CD4-positive, alpha-beta T cell treated with Interleukin-15 for 4 hours (primary cell): ENCODE measurements at regions not wholly inside any gene's neighbourhood (a gene's known extent, or its start where the extent isn't known, plus 50 kb on each side); places are given as distances from the start of the nearest gene placed in this dataset.
"Not testable (repeated sequence)": the region's sequence is repeated elsewhere in the genome, so short reads cannot be mapped to it uniquely, and the experiment has no call there.

Source experiments
- DNase-seq: peaks from one replicate; pipeline ENCODE4 v3.0.0-alpha.2; 2020; ENCODE audit warnings: low spot score

DNA sequence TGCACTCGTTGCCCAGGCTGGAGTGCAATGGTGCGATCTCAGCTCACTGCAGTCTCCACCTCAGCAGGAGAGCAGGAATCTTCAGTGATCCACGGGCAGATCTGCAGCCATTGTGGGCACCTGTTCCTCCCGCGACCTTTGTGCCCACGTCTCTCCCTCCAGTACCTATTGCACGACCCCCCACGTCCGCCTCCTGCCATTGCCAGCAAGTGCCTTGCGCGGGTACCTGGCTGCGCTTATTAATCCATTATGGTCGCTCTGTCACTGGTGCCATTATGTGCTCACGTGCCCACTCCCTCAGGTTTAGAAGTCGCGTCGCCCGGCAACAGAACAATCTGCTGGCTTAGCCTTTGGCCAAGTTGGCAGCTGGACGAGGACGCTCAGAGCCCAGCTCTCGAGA lies 146.2 kb upstream of the C1QTNF3 start:
- DNase-seq = peak; percentile 2

DNA sequence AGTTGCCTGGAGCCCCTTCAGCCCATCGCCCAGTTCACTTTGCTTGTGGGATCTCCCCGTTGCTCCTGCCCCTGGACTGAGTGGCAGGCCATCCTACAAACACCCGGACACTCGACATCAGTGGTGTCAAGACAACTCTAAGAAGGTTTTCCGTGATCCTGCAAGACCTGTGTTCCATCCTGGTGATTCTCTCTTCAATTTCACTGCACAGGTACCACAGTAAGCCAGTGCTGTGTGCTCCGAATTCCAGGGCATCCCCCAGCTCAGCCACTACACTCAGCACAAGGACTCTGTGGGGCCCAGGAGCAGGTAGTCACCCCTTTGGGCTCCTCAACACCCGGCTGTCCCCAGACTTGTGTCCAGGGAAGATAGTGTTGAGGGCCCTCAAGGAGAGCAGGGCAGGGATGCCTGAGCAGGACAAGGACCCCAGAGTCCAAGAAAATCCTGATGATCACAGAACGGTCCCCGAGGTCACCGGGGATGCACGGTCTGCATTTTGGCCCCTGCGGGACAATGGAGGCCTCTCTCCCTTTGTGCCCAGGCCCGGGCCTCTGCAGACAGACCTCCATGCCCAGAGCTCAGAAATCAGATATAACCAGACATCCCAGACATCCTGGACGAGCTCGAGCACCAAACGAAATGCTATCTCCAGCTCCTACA lies 146.9 kb upstream of the C1QTNF3 start:
- peak; percentile 4 for DNase-seq

DNA sequence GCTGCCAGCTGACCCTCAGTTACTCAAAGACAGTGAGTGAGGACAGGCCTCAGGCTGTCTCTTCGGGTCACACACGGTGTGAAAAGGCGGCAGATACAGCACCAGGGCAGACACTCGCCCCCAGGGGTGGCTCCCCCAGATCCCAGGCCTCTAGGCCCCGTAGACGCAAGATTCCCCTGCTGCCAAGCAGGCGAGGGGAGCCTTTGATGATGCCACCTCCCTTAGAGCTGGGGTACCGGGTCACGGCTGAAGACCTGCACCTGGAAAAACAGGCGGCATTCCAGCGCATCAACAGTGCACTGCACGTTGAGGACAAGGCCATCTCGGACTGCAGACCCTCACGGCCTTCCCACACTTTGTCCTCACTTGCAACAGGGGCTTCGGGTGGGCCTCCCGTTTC lies 147.5 kb upstream of the C1QTNF3 start:
- peak; percentile 12 for DNase-seq

DNA sequence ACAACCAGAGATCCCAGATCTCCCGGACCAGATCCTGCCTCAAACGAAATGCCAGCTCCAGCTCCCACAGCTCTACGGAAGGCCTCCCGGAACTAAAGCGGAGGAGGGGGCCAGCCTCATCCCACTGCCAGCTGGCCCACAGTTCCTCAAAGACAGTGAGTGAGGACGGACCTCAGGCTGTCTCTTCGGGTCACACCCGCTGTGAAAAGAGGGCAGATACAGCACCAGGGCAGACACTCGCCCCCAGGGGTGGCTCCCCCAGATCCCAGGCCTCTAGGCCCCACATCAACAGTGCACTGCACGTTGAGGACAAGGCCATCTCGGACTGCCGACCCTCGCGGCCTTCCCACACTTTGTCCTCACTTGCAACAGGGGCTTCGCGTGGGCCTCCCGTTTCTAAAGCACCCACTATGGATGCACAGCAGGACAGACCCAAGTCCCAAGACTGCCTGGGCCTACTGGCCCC lies 148.3 kb upstream of the C1QTNF3 start:
- peak; percentile 7 for DNase-seq

DNA sequence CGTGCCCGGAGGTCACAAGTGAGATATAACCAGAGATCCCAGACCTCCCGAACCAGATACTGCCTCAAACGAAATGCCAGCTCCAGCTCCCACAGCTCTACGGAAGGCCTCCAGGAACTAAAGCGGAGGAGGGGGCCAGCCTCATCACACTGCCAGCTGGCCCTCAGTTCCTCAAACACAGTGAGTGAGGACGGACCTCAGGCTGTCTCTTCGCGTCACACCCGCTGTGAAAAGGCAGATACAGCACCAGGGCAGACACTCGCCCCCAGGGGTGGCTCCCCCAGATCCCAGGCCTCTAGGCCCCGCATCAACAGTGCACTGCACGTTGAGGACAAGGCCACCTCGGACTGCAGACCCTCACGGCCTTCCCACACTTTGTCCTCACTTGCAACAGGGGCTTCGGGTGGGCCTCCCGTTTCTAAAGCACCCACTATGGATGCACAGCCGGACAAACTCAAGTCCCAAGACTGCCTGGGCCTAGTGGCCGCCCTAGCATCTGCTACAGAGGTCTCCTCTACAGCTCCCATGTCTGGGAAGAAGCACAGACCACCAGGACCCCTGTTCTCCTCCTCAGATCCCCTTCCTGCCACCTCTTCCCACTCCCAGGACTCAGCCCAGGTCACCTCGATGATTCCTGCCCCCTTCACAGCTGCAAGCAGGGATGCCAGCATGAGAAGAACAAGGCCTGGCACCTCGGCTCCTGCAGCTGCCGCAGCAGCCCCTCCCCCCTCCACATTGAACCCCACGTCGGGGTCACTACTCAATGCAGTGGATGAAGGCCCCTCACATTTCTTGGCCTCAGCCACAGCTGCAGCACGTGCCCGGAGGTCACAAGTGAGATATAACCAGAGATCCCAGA lies 149.3 kb upstream of the C1QTNF3 start:
- DNase-seq = peak; percentile 10

DNA sequence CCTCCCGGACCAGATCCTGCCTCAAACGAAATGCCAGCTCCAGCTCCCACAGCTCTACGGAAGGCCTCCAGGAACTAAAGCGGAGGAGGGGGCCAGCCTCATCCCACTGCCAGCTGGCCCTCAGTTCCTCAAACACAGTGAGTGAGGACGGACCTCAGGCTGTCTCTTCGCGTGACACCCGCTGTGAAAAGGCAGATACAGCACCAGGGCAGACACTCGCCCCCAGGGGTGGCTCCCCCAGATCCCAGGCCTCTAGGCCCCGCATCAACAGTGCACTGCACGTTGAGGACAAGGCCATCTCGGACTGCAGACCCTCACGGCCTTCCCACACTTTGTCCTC lies 149.9 kb upstream of the C1QTNF3 start:
- not testable (repeated sequence) for DNase-seq

DNA sequence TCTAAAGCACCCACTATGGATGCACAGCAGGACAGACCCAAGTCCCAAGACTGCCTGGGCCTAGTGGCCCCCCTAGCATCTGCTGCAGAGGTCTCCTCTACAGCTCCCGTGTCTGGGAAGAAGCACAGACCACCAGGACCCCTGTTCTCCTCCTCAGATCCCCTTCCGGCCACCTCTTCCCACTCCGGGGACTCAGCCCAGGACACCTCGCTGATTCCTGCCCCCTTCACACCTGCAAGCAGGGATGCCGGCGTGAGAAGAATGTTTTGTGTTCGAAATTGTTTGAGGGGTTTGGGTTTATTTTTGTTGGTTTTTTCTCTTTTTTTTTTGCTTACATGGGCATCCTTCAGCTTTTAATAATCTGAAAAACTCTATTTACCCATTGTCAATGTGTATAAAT lies 150.3 kb upstream of the C1QTNF3 start:
- peak; percentile 7 for DNase-seq

DNA sequence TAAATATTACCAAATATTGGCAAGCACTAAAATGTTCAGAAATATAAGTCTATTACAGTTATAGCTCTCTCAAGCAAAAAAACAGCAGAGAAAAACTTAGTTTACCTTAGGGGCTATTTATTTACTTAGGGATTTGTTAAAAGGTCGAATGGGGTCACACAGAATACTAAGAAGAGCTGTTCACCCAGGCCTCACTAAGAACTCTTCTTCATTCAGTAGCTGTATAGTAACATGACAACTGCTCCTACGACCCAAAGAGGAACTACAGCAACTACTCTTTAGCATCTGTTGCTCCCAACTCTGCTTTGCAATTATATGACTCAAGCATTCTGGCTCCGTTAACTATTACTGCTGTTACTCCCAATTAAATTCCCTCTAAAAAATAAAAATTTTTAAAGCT lies 150.8 kb upstream of the C1QTNF3 start:
- DNase-seq = peak; percentile 21

DNA sequence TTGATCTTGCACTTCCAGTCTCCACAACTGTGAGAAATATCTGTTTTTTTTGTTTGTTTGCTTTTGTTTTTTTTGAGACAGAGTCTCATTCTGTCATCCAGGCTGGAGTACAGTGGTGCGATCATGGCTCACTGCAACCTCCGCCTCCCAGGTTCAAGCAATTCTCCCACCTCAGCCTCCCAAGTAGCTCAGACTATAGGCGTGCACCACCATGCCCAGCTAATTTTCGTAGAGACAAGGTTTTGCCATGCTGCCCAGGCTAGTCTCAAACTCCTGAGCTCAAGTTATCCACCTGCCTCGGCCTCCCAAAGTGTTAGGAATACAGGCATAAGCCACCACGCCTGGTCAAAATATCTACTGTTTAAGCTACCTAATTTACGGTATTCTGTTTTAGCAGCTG lies 153.1 kb upstream of the C1QTNF3 start:
- not testable (repeated sequence) for DNase-seq

DNA sequence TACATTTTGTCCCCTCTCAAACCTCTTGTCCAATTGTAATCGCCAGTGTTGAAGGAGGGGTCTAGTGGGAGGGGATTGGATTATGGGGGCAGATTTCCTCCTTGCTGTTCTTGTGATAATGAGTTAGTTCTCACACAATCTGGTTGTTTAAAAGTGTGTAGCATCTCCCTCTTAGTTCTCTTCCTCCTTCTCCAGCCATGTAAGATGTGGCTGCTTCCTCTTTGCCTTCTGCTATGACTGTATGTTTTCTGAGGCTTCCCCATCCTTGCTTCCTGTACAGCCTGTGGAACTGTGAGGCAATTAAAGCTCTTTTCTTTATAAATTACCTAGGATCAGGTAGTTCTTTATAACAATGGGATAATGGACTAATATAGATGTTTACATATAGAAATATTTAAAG lies 162.3 kb upstream of the C1QTNF3 start:
- not testable (repeated sequence) for DNase-seq

DNA sequence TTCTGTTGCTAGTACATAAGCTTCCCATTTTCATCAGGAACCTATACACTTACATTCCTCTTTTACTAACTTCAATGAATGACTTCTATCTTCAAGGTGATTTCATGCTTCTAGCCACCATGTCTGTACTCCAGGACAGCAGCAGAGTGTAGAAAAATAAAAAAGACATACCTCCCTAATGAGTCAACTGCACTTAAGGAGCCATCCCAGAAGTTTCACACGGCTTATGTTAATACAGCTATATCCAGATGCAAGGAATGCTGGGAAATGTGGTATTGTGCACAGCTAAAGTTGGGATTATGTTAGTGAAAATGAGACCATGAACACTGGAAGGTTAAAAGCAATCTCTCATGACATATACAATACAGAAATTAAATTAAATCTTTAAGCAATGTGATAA lies 174.4 kb upstream of the C1QTNF3 start:
- not testable (repeated sequence) for DNase-seq

DNA sequence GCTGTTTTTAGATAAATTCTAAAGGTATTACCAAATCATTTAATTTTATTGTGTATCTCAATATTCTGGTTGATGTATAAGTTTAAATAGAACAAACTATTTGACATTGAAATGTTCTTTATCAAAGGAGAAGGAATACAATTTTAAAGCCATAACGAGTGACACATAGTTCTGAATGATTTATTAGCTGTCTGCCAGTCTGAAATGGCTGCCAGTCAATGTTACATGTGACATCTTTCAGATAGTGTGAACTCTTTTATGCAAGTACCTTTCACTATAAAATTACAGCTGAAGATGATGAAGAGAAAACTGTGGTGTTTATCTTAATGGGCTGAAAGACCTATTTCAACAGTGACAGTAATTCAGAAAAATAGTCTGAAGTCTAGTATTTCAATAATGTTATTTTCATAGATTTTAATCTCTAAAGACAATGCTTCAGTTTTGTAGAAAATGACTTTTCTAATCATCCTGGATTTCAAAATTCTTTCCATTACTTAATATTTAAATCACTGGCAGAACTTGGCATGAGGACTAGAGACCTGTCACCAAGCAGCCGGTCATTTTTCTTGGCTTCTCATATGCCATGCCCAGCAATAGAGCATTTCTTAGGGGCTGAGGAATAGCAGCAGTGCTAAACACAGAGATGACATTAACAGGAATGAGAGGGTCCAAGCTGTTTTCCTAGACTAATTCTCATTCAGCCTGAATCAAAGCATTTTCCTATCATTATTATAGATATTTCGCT lies 178.5 kb upstream of the C1QTNF3 start:
- DNase-seq = not testable (repeated sequence)

DNA sequence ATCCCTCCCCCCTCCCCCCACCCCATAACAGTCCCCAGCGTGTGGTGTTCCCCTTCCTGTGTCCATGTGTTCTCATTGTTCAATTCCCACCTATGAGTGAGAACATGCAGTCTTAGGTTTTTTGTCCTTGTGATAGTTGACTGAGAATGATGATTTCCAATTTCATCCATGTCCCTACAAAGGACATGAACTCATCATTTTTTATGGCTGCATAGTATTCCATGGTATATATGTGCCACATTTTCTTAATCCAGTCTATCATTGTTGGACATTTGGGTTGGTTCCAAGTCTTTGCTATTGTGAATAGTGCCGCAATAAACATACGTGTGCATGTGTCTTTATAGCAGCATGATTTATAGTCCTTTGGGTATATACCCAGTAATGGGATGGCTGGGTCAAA lies 180.1 kb upstream of the C1QTNF3 start:
- DNase-seq = not testable (repeated sequence)

DNA sequence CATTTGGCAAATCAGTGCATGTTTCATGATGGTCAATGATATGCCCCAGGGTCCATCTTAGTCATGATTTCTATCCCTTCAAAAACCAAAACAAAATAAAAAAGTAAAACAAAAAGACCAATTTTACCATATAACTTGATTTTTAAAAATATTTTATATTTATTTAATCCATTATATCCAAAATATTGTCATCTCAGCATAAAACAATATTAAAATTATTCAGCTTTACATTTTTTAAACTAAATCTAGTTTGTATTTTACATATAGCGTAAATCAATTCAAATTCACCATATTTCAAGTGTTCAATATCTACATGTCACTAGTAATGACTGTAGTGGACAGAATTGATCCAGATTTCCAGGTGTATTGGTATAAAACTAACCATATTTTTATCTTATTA lies 187.4 kb upstream of the C1QTNF3 start:
- not testable (repeated sequence) for DNase-seq

DNA sequence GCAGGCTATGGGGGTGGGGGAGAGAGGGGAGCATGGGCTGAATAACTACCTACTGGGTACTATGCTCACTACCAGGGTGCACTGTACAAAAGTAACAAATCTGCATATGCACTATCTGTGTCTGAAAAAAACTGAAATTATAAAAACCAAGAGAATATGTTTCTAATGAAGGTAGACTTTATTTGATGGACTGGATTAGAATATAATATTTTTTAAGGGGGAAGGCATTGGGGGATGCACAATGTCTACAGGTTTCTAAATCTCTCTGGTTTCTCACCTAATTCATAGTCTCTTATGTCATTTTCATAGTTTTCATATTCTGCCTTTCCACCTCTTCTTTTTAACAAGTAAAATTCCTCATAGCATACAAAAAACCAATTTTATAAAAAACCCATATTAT lies 200.8 kb upstream of the C1QTNF3 start:
- not testable (repeated sequence) for DNase-seq

DNA sequence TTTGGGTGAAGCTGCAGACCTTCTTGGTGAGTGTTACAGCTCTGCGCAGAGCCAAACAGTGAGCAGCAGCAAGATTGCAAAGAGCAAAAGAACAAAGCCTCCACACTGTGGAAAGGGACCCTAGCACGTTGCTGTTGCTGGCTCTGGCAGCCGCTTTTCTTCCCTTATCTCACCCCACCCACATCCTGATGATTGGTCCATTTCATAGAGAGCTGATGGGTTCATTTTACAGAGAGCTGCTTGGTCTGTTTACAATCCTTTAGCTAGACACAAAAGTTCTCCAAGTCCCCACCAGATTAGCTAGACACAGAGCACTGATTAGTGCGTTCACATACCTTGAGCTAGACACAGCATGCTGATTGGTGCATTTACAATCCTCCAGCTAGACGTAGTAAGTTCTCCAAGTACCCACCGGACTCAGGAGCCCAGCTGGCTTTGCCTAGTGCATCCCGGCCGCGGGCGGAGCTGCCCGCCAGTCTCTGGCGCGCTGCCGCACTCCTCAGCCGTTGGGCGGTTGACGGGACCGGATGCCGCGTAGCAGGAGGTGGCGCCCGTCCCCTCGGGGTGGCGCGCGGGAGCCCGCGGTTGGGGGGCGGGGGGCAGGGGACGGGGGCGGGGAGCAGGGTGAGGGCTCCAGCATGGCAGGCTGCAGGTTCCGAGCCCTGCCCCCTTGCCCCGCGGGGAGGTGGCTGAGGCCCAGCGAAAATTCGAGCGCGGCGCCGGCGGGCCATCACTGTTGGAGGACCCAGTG lies 201.4 kb upstream of the C1QTNF3 start:
- DNase-seq = peak; percentile 77

DNA sequence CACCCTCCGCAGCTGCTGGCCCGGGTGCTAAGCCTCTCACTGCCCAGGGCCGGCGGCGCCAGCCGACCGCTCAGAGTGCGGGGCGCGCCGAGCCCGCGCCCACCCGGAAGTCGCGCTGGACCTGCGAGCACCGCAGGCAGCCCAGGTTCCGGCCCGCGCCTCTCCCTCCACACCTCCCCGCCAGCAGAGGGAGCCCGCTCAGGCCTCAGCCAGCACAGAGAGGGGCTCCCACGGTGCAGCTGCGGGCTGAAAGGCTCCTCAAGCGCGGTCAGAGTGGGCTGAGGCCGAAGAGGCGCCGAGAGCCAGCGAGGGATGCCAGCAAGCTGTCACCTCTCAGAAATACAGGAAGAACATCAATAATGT lies 202.0 kb upstream of the C1QTNF3 start:
- not testable (repeated sequence) for DNase-seq

DNA sequence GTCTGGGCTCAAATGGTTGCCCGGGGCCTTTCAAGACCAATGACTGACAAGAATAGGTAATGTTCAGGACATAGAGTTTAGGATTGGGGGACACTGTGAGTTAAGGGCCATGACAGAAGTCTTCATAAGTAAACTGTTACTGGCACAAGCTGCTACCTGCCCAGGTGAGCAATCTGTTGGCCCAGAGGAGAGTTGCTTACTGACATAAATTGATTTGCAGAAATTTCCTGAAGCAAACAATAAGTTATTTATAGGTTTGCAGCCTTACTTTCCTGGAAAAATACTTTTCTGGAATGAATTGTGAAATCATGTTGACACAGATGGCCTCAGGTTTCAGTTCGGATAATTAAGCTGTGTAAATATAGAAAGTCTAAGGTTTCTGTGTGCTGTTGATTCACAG lies 202.8 kb upstream of the C1QTNF3 start:
- peak; percentile 1 for DNase-seq

DNA sequence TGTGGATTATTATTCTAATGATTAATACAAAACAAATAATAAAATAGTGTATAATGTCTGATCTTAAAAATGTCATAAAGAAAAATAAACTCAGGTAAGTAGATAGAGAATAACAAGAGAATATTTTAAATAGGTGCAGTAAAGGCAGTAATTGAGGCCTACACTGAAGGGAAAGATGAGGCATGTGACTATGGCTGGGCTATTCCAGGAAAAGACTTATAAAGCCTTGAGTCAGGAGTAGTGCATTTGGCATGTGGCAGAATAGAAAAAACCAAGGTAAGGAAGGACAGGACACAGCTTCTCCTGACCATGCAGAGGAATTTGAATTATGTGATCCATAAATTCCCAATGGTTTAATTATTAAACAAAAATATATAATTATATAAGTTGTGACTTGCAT lies 215.6 kb upstream of the C1QTNF3 start:
- DNase-seq = not testable (repeated sequence)

DNA sequence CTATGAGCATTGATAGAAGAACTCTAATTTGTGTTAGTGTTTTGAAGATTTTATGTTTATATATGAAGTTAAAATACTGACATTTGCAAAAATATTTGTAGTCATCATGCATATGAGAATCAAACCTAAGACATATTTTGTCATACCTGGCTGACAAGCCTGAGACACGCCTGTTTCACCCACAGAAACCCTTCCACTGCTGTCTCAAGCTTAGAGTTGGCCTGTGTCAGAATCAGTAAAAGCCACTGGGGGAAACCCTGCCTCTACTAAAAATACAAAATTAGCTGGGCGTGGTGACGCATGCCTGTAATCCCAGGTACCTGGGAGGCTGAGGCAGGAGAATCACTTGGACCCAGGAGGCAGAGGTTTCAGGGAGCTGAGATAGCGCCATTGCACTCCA lies 218.0 kb upstream of the C1QTNF3 start:
- DNase-seq = not testable (repeated sequence)

DNA sequence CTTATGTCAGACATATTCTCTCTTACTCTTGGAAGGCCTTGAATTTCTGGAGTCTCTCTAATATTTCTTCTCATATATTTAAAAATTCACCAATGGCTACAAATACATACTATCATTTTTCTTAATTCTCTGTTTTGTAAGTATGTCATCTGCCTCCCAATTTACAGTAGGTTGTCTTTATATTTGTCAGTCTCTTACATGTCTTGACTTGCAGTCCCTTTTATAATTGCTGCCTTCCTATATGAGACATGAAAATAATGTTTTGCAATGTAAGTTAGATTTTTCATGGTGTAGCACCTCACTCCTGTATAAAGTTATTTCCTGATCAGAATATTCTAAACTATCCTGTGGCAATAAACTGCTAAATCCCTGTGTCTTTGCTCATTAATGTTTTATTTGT lies 223.1 kb upstream of the C1QTNF3 start:
- DNase-seq = not testable (repeated sequence)

DNA sequence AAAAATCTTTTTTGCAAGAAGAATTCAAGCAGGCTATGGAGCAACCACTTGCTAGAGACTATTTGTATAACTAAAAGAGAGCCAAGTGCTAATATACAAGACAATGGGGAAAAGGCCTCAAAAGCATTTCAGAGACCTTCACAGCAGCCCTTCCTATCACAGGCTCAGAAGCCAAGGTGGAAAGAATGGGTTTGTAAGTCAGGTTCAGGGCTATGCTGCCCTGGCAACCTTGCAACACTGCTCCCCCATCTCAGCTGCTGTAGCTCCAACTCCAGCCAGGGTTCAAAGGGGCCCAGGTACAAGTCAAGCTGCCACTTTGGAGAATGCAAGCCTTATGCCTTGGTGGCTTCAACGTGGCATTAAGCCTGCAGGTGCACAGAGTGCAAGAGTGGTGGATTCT lies 253.7 kb upstream of the C1QTNF3 start:
- DNase-seq = not testable (repeated sequence)
